Endothelial cell of umbilical vein (primary cell): ENCODE measurements at regions not wholly inside any gene's neighbourhood (a gene's known extent, or its start where the extent isn't known, plus 50 kb on each side); places are given as distances from the start of the nearest gene placed in this dataset.

Experiments
- BruUV-seq: library from RNA; stranded (reverse); fragments of 400-500 nt; replicated peaks from 2 replicates; lab custom pipeline; 2021; lab: Mats Ljungman, UMichigan
- CTCF ChIA-PET: fragments of 300-600, 350-600 bp; sonication (Branson Sonifier 250); formaldehyde crosslinking; loops from one replicate; lab custom pipeline; 2021; ENCODE audit warnings: antibody characterized with exemption, inconsistent platforms; lab: Charles Lee
- POLR2A ChIA-PET: fragments of 300-600, 350-600 bp; sonication (Branson Sonifier 250); formaldehyde crosslinking; loops from one replicate; lab custom pipeline; 2021; ENCODE audit warnings: antibody characterized with exemption, inconsistent platforms; lab: Charles Lee
- DNase-seq: peaks from one replicate; pipeline ENCODE4 v3.0.0-alpha.2; 2011; ENCODE audit warnings: low read depth, low spot score
- FAIRE-seq: peaks from 2 replicates; lab custom pipeline; 2011; peaks lifted over from hg19 to GRCh38; lab: Jason Lieb, UNC
- H2AFZ ChIP-seq: 2 replicates; pipeline ENCODE4 v1.6.0; 2012; ENCODE audit warnings: low read depth, low read length, control low read depth, inconsistent platforms
- H3K27ac ChIP-seq: 2 replicates; pipeline ENCODE4 v1.5.1; 2011; ENCODE audit warnings: low read depth, mild to moderate bottlenecking, control low read depth, low read length, moderate library complexity; ENCODE audit not compliant: insufficient read depth
- H3K27me3 ChIP-seq, 2 experiments: 2 replicates each; pipeline versions ENCODE4 v1.6.0 to v1.6.1; 2011; ENCODE audit warnings: low read length in 2 of 2, mixed read lengths in 1 of 2; ENCODE audit not compliant: control insufficient read depth in 2 of 2, insufficient read depth in 2 of 2
- H3K36me3 ChIP-seq, 2 experiments: 2 replicates in 1 of 2; 3 replicates in 1 of 2; pipeline ENCODE4 v1.5.1; 2011; ENCODE audit warnings: low read length in 2 of 2, mild to moderate bottlenecking in 1 of 2, moderate library complexity in 1 of 2; ENCODE audit not compliant: control insufficient read depth in 2 of 2, insufficient read depth in 2 of 2; ENCODE audit errors: extremely low read depth in 1 of 2
- H3K4me1 ChIP-seq: 3 replicates; pipeline ENCODE4 v1.5.1; 2011; ENCODE audit warnings: mild to moderate bottlenecking, low read length; ENCODE audit not compliant: control insufficient read depth, insufficient read depth; ENCODE audit errors: extremely low read depth
- H3K4me2 ChIP-seq: 2 replicates; pipeline ENCODE4 v1.6.1; 2011; ENCODE audit warnings: low read length, control low read depth, mixed read lengths; ENCODE audit not compliant: insufficient read depth
- H3K4me3 ChIP-seq, 3 experiments: fragments of 200-600 bp in 1 of 3; sonication (generic), shearing (Covaris generic) in 1 of 3; replicated peaks in 1 of 3; 2 replicates each; pipeline ENCODE4 v1.5.1; 2011 to 2016; ENCODE audit warnings: control low read depth in 3 of 3, low read length in 3 of 3, mild to moderate bottlenecking in 2 of 3, inconsistent platforms in 1 of 3, low read depth in 1 of 3, moderate library complexity in 1 of 3; ENCODE audit not compliant: insufficient read depth in 1 of 3
- H3K79me2 ChIP-seq: 2 replicates; pipeline ENCODE4 v1.6.0; 2012; ENCODE audit warnings: low read length, inconsistent platforms; ENCODE audit not compliant: control insufficient read depth, insufficient read depth
- H3K9ac ChIP-seq: replicated peaks from 2 replicates; pipeline ENCODE3; 2011; ENCODE audit warnings: low read length, control low read depth; ENCODE audit not compliant: insufficient read depth; ENCODE audit errors: extremely low read depth
- H3K9me1 ChIP-seq: replicated peaks from 3 replicates; pipeline ENCODE4 v1.6.0; 2011; ENCODE audit warnings: mild to moderate bottlenecking, low read length; ENCODE audit not compliant: control insufficient read depth, insufficient read depth; ENCODE audit errors: extremely low read depth
- H3K9me3 ChIP-seq: replicated peaks from 2 replicates; pipeline ENCODE4 v1.5.1; 2012; ENCODE audit warnings: low read length, inconsistent platforms; ENCODE audit not compliant: control insufficient read depth, insufficient read depth
- H4K20me1 ChIP-seq: replicated peaks from 2 replicates; pipeline ENCODE3; 2011; ENCODE audit warnings: mild to moderate bottlenecking, low read length; ENCODE audit not compliant: control insufficient read depth, insufficient read depth; ENCODE audit errors: extremely low read depth
- CTCF ChIP-seq, 2 donors: IDR thresholded peaks; 1 replicate in 1 of 2; 2 replicates in 1 of 2; pipeline ENCODE4 v1.5.1; 2011; ENCODE audit warnings: low read length in 2 of 2, mild to moderate bottlenecking in 2 of 2, moderate library complexity in 2 of 2, control low read depth in 1 of 2, inconsistent platforms in 1 of 2, low read depth in 1 of 2; ENCODE audit not compliant: insufficient read depth in 1 of 2; ENCODE audit errors: extremely low read depth in 1 of 2
- EZH2 ChIP-seq: IDR thresholded peaks from 2 replicates; pipeline ENCODE4 v1.6.1; 2012; ENCODE audit warnings: borderline replicate concordance, low read depth, mild to moderate bottlenecking, moderate library complexity, low read length, inconsistent platforms; ENCODE audit not compliant: severe bottlenecking
- FOS ChIP-seq: IDR thresholded peaks from 2 replicates; pipeline ENCODE4 v1.6.1; 2011; ENCODE audit warnings: mild to moderate bottlenecking, low read length, moderate library complexity, borderline replicate concordance; ENCODE audit not compliant: insufficient read depth
- GATA2 ChIP-seq: IDR thresholded peaks from 2 replicates; pipeline ENCODE4 v1.7.0; 2011; ENCODE audit warnings: low read depth, mild to moderate bottlenecking, moderate library complexity, mixed read lengths, low read length; ENCODE audit not compliant: insufficient read length, insufficient read depth
- JUN ChIP-seq: IDR thresholded peaks from 2 replicates; pipeline ENCODE4 v1.6.1; 2011; ENCODE audit warnings: borderline replicate concordance, low read depth; ENCODE audit not compliant: insufficient read length, insufficient read depth
- MAX ChIP-seq: IDR thresholded peaks from 2 replicates; pipeline ENCODE4 v1.6.1; 2011; ENCODE audit not compliant: insufficient read depth, insufficient read length
- MYC ChIP-seq: IDR thresholded peaks from one replicate; pipeline ENCODE4 v1.6.1; 2011; ENCODE audit warnings: mild to moderate bottlenecking, low read depth, low read length
- POLR2A ChIP-seq: IDR thresholded peaks from 2 replicates; pipeline ENCODE4 v1.6.1; 2012; ENCODE audit warnings: low read depth, mild to moderate bottlenecking, control low read depth, low read length
- POLR2AphosphoS5 ChIP-seq: IDR thresholded peaks from 2 replicates; pipeline ENCODE4 v1.6.1; 2012; ENCODE audit warnings: low read depth, mild to moderate bottlenecking, control low read depth, low read length, moderate library complexity; ENCODE audit not compliant: insufficient read depth
- dilution Hi-C: fragments of 300-500 bp; cut with MboI; formaldehyde crosslinking; loops from one replicate; pipeline ENCODE4 v1.15.0; 2019; ENCODE audit warnings: low sequenced_read_pairs; ENCODE audit not compliant: extremely low pct_ligation_motif_present
- intact Hi-C: fragments of 100-400 bp; cut with micrococcal nuclease; formaldehyde crosslinking; loops from one replicate; pipeline ENCODE4 v1.10.0; 2022

DNA sequence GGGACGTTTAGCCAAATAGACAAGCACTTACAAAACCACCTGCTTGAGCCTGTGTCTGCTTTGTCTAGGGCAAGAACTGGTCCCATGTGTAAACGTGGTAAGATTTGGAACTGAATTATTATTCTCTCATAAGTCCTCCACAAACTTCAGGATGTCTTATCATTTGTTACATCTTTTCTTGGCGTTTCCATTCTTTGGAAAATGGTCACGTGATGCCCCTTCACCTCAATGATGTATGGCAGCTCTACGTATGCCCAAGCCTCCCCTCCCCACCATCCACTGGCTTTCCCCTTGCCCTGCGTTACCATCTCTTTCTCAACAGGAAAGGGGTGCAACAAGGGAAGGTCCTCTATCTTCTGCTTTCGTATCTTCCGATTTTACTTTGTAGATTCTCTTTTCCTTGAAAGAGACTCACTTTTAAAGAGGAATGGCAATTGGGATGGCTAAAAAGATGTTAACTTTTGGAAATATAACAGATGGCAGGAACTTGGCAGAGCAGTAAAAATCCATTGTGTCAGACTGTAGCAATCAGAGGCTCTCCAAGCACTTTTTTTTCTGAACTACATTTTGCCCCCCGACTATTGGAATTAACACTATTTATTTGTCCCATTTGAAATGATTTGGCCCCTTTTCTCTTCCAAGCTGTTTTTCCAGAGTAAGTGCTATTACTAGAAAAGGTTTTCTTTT lies 117.6 kb downstream of the FAT3 start:
- Histone ChIP-seq H3K27me3 (no peaks in the 10 kb centered on the region), H3K36me3 (no peaks in the 10 kb centered on the region), H3K79me2 (no peaks in the 10 kb centered on the region), H3K4me3 (no peak overlapping the region), H3K9ac (no peak overlapping the region), H3K27ac (no peak overlapping the region), H2AFZ (no peak overlapping the region), H3K9me3 (no peaks in the 10 kb centered on the region), H4K20me1 (no peaks in the 10 kb centered on the region), H3K4me1 (no peaks in the 10 kb centered on the region), H3K4me2 (no peak overlapping the region), H3K9me1 (no peaks in the 10 kb centered on the region)
- FAIRE-seq (no peak), DNase-seq (no peak)
- dilution Hi-C loops, result no loop called here
- ChIA-PET POLR2A (no interaction called here), CTCF (no interaction called here)
- intact Hi-C loops, result no loop called here
- TF ChIP-seq POLR2A, result no peak
- TF ChIP-seq JUN, result no peak
- TF ChIP-seq GATA2, result no peak
- no peak for TF ChIP-seq POLR2AphosphoS5
- no peak for TF ChIP-seq FOS
- TF ChIP-seq CTCF (IDR thresholded peaks at IDR 0.05; ENCODE audit: extremely low read depth in 1 of 2, insufficient read depth in 1 of 2, low read depth in 1 of 2, low read length in 2 of 2), result no peak
- TF ChIP-seq MYC, result no peak
- no peak for TF ChIP-seq MAX
- TF ChIP-seq EZH2, result no peak
- BruUV-seq, result no TSS peak
